Progenitor cell of endocrine pancreas (in vitro differentiated cells): ENCODE measurements at regions not wholly inside any gene's neighbourhood (a gene's known extent, or its start where the extent isn't known, plus 50 kb on each side); places are given as distances from the start of the nearest gene placed in this dataset.

ENCODE experiments used
- DNase-seq: peaks from one replicate; pipeline ENCODE4 v3.0.0; 2021; ENCODE audit warnings: low spot score; ENCODE audit not compliant: unreplicated experiment
- H3K27ac Mint-ChIP-seq: 2 replicates; pipeline ENCODE4 v1.8.0; 2021; ENCODE audit warnings: mild to moderate bottlenecking, moderate library complexity, mixed read lengths
- H3K27me3 Mint-ChIP-seq: 2 replicates; pipeline ENCODE4 v1.8.0; 2021; ENCODE audit warnings: mixed read lengths
- H3K36me3 Mint-ChIP-seq: 2 replicates; pipeline ENCODE4 v1.8.0; 2022; ENCODE audit warnings: mixed read lengths; ENCODE audit not compliant: insufficient read depth
- H3K4me1 Mint-ChIP-seq: 2 replicates; pipeline ENCODE4 v1.8.0; 2021; ENCODE audit warnings: low read depth, mixed read lengths
- H3K4me3 Mint-ChIP-seq: 2 replicates; pipeline ENCODE4 v1.8.0; 2021; ENCODE audit warnings: low read depth, mild to moderate bottlenecking, moderate library complexity, mixed read lengths
- H3K9me3 Mint-ChIP-seq: 2 replicates; pipeline ENCODE4 v1.8.0; 2021; ENCODE audit warnings: low read depth, mixed read lengths
- CTCF ChIP-seq: fragments of 200-600 bp; sonication (generic); IDR thresholded peaks from one replicate; pipeline ENCODE4 v1.5.0; 2021; ENCODE audit warnings: antibody characterized with exemption, mild to moderate bottlenecking; ENCODE audit not compliant: unreplicated experiment

GRCh38 chr6:12431023-12431422 lies 140.9 kb downstream of the EDN1 start:
- Mint-ChIP-seq H3K36me3 (no peaks in the 10 kb centered on the region), H3K4me3 (no peak overlapping the region), H3K4me1 (no peaks in the 10 kb centered on the region), H3K27me3 (no peaks in the 10 kb centered on the region), H3K9me3 (peaks cover 6% of the 10 kb centered on the region), H3K27ac (no peak overlapping the region)
- no peak for DNase-seq
- TF ChIP-seq CTCF: no peak

GRCh38 chr6:12436224-12436623 lies 146.1 kb downstream of the EDN1 start:
- Mint-ChIP-seq H3K4me1 (no peaks in the 10 kb centered on the region), H3K9me3 (peaks cover 6% of the 10 kb centered on the region), H3K36me3 (no peaks in the 10 kb centered on the region), H3K27ac (no peak overlapping the region), H3K4me3 (no peak overlapping the region), H3K27me3 (no peaks in the 10 kb centered on the region)
- DNase-seq: no peak
- no peak for TF ChIP-seq CTCF

- no peaks in the 10 kb centered on the region for H3K4me1 Mint-ChIP-seq
- H3K27ac Mint-ChIP-seq: no peak overlapping the region
- DNase-seq: no peak
- H3K9me3 Mint-ChIP-seq: peaks cover 6% of the 10 kb centered on the region
- TF ChIP-seq CTCF: no peak
- no peaks in the 10 kb centered on the region for H3K27me3 Mint-ChIP-seq
- H3K36me3 Mint-ChIP-seq: no peaks in the 10 kb centered on the region
- no peak overlapping the region for H3K4me3 Mint-ChIP-seq
These were observed 146.5 kb downstream of the EDN1 start for GRCh38 chr6:12436683-12437082.

DNA sequence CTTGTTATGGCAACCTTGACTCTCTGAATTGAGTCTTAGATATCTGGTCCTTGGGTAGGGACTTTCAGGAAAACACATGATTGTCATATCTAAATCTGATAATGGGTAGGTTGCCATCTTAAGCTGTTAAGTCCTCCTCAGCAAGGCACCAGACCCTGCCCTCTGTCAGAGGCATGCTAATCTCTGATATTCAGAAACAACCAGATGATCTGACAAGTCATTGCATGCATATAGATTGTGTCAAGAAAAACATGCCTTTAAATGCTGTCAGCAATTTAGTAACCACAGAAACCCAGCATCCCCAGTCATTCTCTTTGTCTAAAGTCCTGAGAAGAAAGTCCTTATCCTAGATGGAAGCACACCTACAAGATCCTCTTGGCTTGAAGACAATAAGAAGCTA lies 149.1 kb downstream of the EDN1 start:
- TF ChIP-seq CTCF: no peak
- H3K4me1 Mint-ChIP-seq: no peaks in the 10 kb centered on the region
- H3K36me3 Mint-ChIP-seq: no peaks in the 10 kb centered on the region
- H3K4me3 Mint-ChIP-seq: no peak overlapping the region
- no peak overlapping the region for H3K27ac Mint-ChIP-seq
- peaks cover 3% of the 10 kb centered on the region for H3K9me3 Mint-ChIP-seq
- peaks cover 8% of the 10 kb centered on the region for H3K27me3 Mint-ChIP-seq
- no peak for DNase-seq

DNA sequence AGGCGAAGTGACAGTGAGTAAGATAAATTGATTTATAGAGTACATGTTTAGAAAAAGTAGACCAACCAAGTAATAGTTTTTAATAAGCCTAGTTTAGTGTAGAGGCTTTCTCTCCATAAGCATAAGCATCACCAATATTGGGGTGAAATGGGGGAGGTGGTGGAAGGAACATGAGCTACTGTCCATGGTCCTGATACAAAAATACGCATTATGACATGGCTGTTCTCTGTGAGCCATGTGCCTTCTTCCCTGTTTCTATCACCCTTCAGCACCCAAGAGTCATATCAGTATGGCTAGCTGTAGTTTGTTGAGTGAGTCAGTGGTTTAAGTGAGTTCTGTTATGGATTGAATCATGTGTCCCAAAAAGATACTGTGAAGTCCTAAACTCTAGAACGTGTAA lies 150.8 kb downstream of the EDN1 start:
- DNase-seq: no peak
- peaks cover under 1% of the 10 kb centered on the region for H3K4me1 Mint-ChIP-seq

More for the DNA sequence above, 150.8 kb downstream of the EDN1 start:
- Mint-ChIP-seq H3K36me3 (no peaks in the 10 kb centered on the region), H3K4me3 (no peak overlapping the region), H3K27ac (no peak overlapping the region), H3K9me3 (no peaks in the 10 kb centered on the region), H3K27me3 (peaks cover 8% of the 10 kb centered on the region)
- TF ChIP-seq CTCF: no peak
